Gastroesophageal sphincter (tissue), 4 donors: ENCODE measurements at regions not wholly inside any gene's neighbourhood (a gene's known extent, or its start where the extent isn't known, plus 50 kb on each side); places are given as distances from the start of the nearest gene placed in this dataset.

Experiments
- ATAC-seq: fragments of 150-250 bp; one replicate; pipeline ENCODE4 v1.9.1; 2016; ENCODE audit warnings: mild to moderate bottlenecking, moderate library complexity
- H3K27ac ChIP-seq, 4 donors: fragments of 200-600 bp; sonication (generic) in 3 of 4; 1 replicate in 3 of 4; 2 replicates in 1 of 4; pipeline ENCODE4 v1.5.1; 2016 to 2019
- H3K27me3 ChIP-seq: fragments of 200-600 bp; sonication (generic); one replicate; pipeline ENCODE4 v1.5.1; 2019
- H3K36me3 ChIP-seq, 2 donors: fragments of 200-600 bp; sonication (generic); one replicate each; pipeline ENCODE4 v1.5.1; 2019; ENCODE audit warnings: control low read depth in 1 of 2
- H3K4me1 ChIP-seq, 3 donors: fragments of 200-600 bp; sonication (generic); 1 replicate in 2 of 3; 2 replicates in 1 of 3; pipeline ENCODE4 v1.5.1; 2016 to 2019; ENCODE audit warnings: control low read depth in 2 of 3
- H3K4me3 ChIP-seq, 2 donors: fragments of 200-600 bp; sonication (generic); one replicate each; pipeline ENCODE4 v1.5.1; 2019; ENCODE audit warnings: mild to moderate bottlenecking in 1 of 2, moderate library complexity in 1 of 2
- H3K9me3 ChIP-seq, 3 donors: fragments of 200-600 bp; sonication (generic); one replicate each; pipeline ENCODE4 v1.5.1; 2017 to 2019; ENCODE audit warnings: control low read depth in 2 of 3
- EP300 ChIP-seq: sonication (generic); formaldehyde crosslinking; IDR thresholded peaks from one replicate; pipeline ENCODE4 v1.6.1; 2017; ENCODE audit warnings: antibody characterized with exemption, mild to moderate bottlenecking
- POLR2A ChIP-seq, 2 donors: fragments of 450-650 bp; IDR thresholded peaks; one replicate each; pipeline ENCODE4 v1.6.1; 2017; ENCODE audit warnings: antibody characterized with exemption in 2 of 2, mild to moderate bottlenecking in 2 of 2, moderate library complexity in 1 of 2
- POLR2AphosphoS5 ChIP-seq: sonication (generic); formaldehyde crosslinking; IDR thresholded peaks from one replicate; pipeline ENCODE4 v1.6.1; 2017; ENCODE audit warnings: antibody characterized with exemption
- WGBS, 2 donors: methylation state at CpG; one replicate each; pipeline ENCODE4 v1.1.5; 2018; ENCODE audit warnings: low coverage in 1 of 2; 5-methylcytosine and 5-hydroxymethylcytosine counted together
- TF ChIP-seq, protein P1 (sequence below), 4 experiments: fragments of 200-600 bp in 2 of 4; fragments of 450-650 bp in 2 of 4; sonication (generic) in 1 of 4; IDR thresholded peaks; one replicate each; pipeline ENCODE4 v1.5.1; 2017 to 2019; ENCODE audit warnings: antibody characterized with exemption in 4 of 4, mild to moderate bottlenecking in 2 of 4, moderate library complexity in 2 of 4

DNA sequence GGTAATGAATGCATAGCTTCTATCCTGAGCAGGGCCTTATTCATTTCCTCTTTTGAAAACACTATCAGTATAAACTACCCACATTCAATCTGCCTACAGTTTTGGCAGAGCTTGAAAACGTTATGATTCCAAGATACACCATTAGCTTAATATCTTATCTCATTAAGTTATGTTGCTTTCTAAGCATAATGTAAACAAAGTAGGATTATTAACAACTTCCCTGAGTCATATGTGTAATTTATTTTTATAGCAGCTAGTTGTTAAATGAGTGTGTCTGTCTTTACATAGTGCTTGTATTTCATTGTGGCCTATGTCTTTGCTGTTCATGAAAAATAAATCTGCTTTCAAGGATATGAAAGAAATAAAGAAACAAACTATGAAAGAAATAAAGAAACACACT lies 106.2 kb upstream of the DLX6 start:
- H3K4me3 ChIP-seq, result no peak overlapping the region
- no peaks in the 10 kb centered on the region for H3K4me1 ChIP-seq
- H3K9me3 ChIP-seq, result no peaks in the 10 kb centered on the region
- no peak overlapping the region for H3K27ac ChIP-seq
- TF ChIP-seq EP300 (no peak), POLR2AphosphoS5 (no peak), POLR2A (IDR thresholded peaks at IDR 0.05) (no peak)
- TF ChIP-seq, protein P1, sequence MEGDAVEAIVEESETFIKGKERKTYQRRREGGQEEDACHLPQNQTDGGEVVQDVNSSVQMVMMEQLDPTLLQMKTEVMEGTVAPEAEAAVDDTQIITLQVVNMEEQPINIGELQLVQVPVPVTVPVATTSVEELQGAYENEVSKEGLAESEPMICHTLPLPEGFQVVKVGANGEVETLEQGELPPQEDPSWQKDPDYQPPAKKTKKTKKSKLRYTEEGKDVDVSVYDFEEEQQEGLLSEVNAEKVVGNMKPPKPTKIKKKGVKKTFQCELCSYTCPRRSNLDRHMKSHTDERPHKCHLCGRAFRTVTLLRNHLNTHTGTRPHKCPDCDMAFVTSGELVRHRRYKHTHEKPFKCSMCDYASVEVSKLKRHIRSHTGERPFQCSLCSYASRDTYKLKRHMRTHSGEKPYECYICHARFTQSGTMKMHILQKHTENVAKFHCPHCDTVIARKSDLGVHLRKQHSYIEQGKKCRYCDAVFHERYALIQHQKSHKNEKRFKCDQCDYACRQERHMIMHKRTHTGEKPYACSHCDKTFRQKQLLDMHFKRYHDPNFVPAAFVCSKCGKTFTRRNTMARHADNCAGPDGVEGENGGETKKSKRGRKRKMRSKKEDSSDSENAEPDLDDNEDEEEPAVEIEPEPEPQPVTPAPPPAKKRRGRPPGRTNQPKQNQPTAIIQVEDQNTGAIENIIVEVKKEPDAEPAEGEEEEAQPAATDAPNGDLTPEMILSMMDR (IDR thresholded peaks at IDR 0.05), result no peak
- WGBS, 2 donors, result 27 to 50% methylated on average over 1 of the region's 1 CpG
- ATAC-seq, result no peak
- H3K27me3 ChIP-seq, result no peaks in the 10 kb centered on the region
- H3K36me3 ChIP-seq, result no peaks in the 10 kb centered on the region

DNA sequence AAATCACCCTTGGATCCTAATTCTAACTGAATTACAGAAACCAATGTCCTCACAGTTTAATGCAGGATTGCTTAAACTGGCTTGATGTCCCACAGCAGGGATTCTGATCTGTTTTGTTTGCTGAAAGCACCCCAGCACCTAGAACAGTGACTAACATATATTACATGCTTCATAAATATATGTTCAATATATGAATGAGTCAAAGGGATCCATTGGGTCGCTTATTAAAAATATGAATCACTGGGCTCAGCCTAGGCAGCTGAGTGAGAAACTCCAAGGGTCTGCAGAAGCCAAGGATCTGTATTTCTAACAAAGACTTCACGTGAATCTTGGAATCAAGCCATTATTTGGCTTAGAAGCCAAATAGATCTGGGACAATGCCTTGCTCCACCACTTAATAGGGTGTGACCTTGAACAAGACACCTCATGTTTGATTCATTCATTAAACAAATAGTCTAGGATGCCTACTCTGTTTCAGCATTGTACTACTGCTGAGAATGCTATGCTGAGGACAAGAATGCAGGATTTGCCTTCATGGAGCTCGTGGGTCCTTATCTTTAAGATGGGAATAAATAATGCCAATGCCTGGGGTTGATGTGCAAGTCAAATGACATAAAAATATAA lies 103.4 kb upstream of the DLX6 start:
- Histone ChIP-seq H3K27me3 (no peaks in the 10 kb centered on the region), H3K4me1 (no peaks in the 10 kb centered on the region), H3K4me3 (no peak overlapping the region), H3K27ac (no peak overlapping the region), H3K36me3 (no peaks in the 10 kb centered on the region), H3K9me3 (no peaks in the 10 kb centered on the region)
- TF ChIP-seq POLR2A (IDR thresholded peaks at IDR 0.05) (no peak), EP300 (no peak), POLR2AphosphoS5 (no peak)
- TF ChIP-seq, protein P1 (IDR thresholded peaks at IDR 0.05), result no peak
- WGBS, 2 donors, result 31 to 41% methylated on average over 2 to 3 of the region's 3 CpGs
- no peak for ATAC-seq

DNA sequence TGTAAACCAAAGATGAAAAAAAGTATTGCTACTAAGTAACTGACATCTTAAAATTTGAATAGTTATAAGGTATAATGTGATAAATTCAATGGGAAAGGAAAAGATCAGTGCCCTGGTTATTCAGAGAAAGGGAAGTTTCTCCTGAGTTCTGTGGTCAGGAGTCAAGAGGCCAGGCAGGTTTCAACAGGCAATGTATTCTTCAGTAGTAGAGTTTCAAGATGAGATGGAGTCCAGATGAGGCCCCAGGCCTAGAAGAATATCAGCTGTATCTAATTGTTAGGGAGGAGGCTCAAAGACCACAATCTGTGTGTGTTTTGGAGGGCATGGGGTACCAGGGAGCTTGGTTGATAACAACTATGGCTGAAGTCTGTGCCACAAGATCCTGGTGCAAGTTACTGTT lies 101.4 kb upstream of the DLX6 start:
- TF ChIP-seq POLR2AphosphoS5 (no peak), EP300 (no peak), POLR2A (IDR thresholded peaks at IDR 0.05) (no peak)
- TF ChIP-seq, protein P1 (IDR thresholded peaks at IDR 0.05), result no peak
- ATAC-seq, result no peak
- no peaks in the 10 kb centered on the region for H3K4me1 ChIP-seq

DNA sequence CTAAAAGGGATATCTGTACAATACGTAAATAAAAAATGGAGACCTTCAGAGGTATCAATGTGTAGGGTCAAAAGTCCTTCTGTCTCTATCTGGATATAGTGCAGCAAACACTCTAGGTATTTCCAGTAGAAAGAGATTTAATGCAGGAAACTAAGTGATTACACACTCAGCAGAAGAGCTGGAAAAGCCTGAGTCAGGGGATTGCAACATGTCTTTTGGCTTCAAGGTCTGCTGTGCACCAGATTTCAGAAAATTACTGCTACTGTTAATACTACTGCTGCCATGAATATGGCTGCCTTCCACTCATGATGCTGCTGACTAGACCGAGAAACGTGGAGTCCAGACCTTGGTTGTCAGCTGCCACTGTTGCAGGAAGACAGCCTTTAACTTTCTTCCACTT lies 94.9 kb upstream of the DLX6 start:
- WGBS, 2 donors, result 61 to 67% methylated on average over 3 of the region's 3 CpGs
- Histone ChIP-seq H3K27ac (no peak overlapping the region), H3K4me1 (no peaks in the 10 kb centered on the region), H3K9me3 (peaks cover 0 to 4% (median 0%) of the 10 kb centered on the region in 3 donors), H3K36me3 (no peaks in the 10 kb centered on the region), H3K4me3 (no peak overlapping the region), H3K27me3 (no peaks in the 10 kb centered on the region)
- no peak for ATAC-seq
- TF ChIP-seq POLR2AphosphoS5 (no peak), POLR2A (IDR thresholded peaks at IDR 0.05) (no peak), EP300 (no peak)
- TF ChIP-seq, protein P1 (IDR thresholded peaks at IDR 0.05), result no peak

More for the DNA sequence above, 101.4 kb upstream of the DLX6 start:
- Histone ChIP-seq H3K36me3 (no peaks in the 10 kb centered on the region), H3K27ac (no peak overlapping the region), H3K4me3 (no peak overlapping the region), H3K27me3 (no peaks in the 10 kb centered on the region), H3K9me3 (peaks cover 0 to 4% (median 0%) of the 10 kb centered on the region in 3 donors)

DNA sequence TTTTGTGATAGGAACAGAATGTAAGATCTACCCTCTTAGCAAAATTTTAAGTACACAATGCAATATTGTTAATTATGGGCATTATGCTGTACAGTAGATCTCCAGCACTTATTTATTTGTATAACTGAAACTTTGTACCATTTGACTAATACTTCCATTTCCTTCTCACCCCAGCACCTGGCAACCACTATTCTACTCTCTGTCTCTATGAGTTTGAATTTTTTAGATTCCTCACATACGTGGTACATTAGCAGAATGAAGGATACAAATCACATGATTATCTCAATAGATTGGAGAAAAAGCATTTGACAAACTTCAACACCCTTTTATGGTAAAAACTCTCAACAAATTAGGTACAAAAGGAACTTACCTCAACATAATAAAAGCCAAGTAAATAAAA lies 90.3 kb upstream of the DLX6 start:
- no peak for ATAC-seq
- Histone ChIP-seq H3K9me3 (no peaks in the 10 kb centered on the region), H3K36me3 (no peaks in the 10 kb centered on the region), H3K4me3 (no peak overlapping the region), H3K27ac (no peak overlapping the region), H3K27me3 (no peaks in the 10 kb centered on the region), H3K4me1 (no peaks in the 10 kb centered on the region)
- no peak for TF ChIP-seq EP300
- no peak for TF ChIP-seq POLR2AphosphoS5
- no peak for TF ChIP-seq POLR2A (IDR thresholded peaks at IDR 0.05)
- TF ChIP-seq, protein P1 (IDR thresholded peaks at IDR 0.05), result no peak
- WGBS, 2 donors, result 14 to 40% methylated on average over 1 of the region's 1 CpG
